ENCODE measurements at regions not wholly inside any gene's neighbourhood (a gene's known extent, or its start where the extent isn't known, plus 50 kb on each side); places are given as distances from the start of the nearest gene placed in this dataset.

GRCh38 chr3:113051787-113052186 lies 61.0 kb downstream of the GTPBP8 start:
- Histone ChIP-seq H3K4me1 (ENCODE audit: control insufficient read depth, insufficient read depth, low read length) (peaks cover 6% of the 10 kb centered on the region), H3K4me2 (ENCODE audit: low read length) (peak overlapping the region; percentile 68), H3K36me3 (ENCODE audit: insufficient read depth, low read length) (no peaks in the 10 kb centered on the region), H3K9me3 (replicated peaks; ENCODE audit: low read length) (no peaks in the 10 kb centered on the region), H3K4me3 (ENCODE audit: low read length) (no peak overlapping the region), H3K27me3 (ENCODE audit: control insufficient read depth, insufficient read depth, low read length) (no peaks in the 10 kb centered on the region), H3K9ac (ENCODE audit: low read depth, low read length) (no peak overlapping the region)

- no peak overlapping the region for H3K4me2 ChIP-seq (ENCODE audit: low read length)
- no peak overlapping the region for H3K4me3 ChIP-seq (ENCODE audit: low read length)
- H3K4me1 ChIP-seq (ENCODE audit: control insufficient read depth, insufficient read depth, low read length) = peaks cover 6% of the 10 kb centered on the region
- H3K27me3 ChIP-seq (ENCODE audit: control insufficient read depth, insufficient read depth, low read length) = no peaks in the 10 kb centered on the region
- no peak overlapping the region for H3K9ac ChIP-seq (ENCODE audit: low read depth, low read length)
- no peaks in the 10 kb centered on the region for H3K9me3 ChIP-seq (replicated peaks; ENCODE audit: low read length)
- no peaks in the 10 kb centered on the region for H3K36me3 ChIP-seq (ENCODE audit: insufficient read depth, low read length)
Measured at GRCh38 chr3:113053169-113053568, 62.4 kb downstream of the GTPBP8 start.

GRCh38 chr3:113054552-113054951 lies 63.8 kb downstream of the GTPBP8 start:
- no peak overlapping the region for H3K4me2 ChIP-seq (ENCODE audit: low read length)
- no peak overlapping the region for H3K9ac ChIP-seq (ENCODE audit: low read depth, low read length)
- peaks cover 6% of the 10 kb centered on the region for H3K4me1 ChIP-seq (ENCODE audit: control insufficient read depth, insufficient read depth, low read length)
- H3K36me3 ChIP-seq (ENCODE audit: insufficient read depth, low read length) = no peaks in the 10 kb centered on the region
- no peak overlapping the region for H3K4me3 ChIP-seq (ENCODE audit: low read length)
- no peaks in the 10 kb centered on the region for H3K27me3 ChIP-seq (ENCODE audit: control insufficient read depth, insufficient read depth, low read length)
- no peaks in the 10 kb centered on the region for H3K9me3 ChIP-seq (replicated peaks; ENCODE audit: low read length)

GRCh38 chr3:113055201-113055600 lies 64.4 kb downstream of the GTPBP8 start:
- no peak overlapping the region for H3K4me3 ChIP-seq (ENCODE audit: low read length)
- H3K36me3 ChIP-seq (ENCODE audit: insufficient read depth, low read length) = no peaks in the 10 kb centered on the region
- no peak overlapping the region for H3K9ac ChIP-seq (ENCODE audit: low read depth, low read length)
- H3K27me3 ChIP-seq (ENCODE audit: control insufficient read depth, insufficient read depth, low read length) = no peaks in the 10 kb centered on the region
- H3K4me1 ChIP-seq (ENCODE audit: control insufficient read depth, insufficient read depth, low read length) = peaks cover 6% of the 10 kb centered on the region
- no peaks in the 10 kb centered on the region for H3K9me3 ChIP-seq (replicated peaks; ENCODE audit: low read length)
- no peak overlapping the region for H3K4me2 ChIP-seq (ENCODE audit: low read length)

GRCh38 chr3:113055961-113056360 lies 65.2 kb downstream of the GTPBP8 start:
- H3K4me3 ChIP-seq (ENCODE audit: low read length) = no peak overlapping the region
- H3K9ac ChIP-seq (ENCODE audit: low read depth, low read length) = no peak overlapping the region
- H3K4me2 ChIP-seq (ENCODE audit: low read length) = no peak overlapping the region
- H3K9me3 ChIP-seq (replicated peaks; ENCODE audit: low read length) = no peaks in the 10 kb centered on the region
- H3K4me1 ChIP-seq (ENCODE audit: control insufficient read depth, insufficient read depth, low read length) = peaks cover 6% of the 10 kb centered on the region
- H3K36me3 ChIP-seq (ENCODE audit: insufficient read depth, low read length) = no peaks in the 10 kb centered on the region
- H3K27me3 ChIP-seq (ENCODE audit: control insufficient read depth, insufficient read depth, low read length) = no peaks in the 10 kb centered on the region

GRCh38 chr3:113057117-113057516 lies 66.3 kb downstream of the GTPBP8 start:
- H3K4me3 ChIP-seq (ENCODE audit: low read length) = no peak overlapping the region
- H3K9me3 ChIP-seq (replicated peaks; ENCODE audit: low read length) = no peaks in the 10 kb centered on the region
- no peaks in the 10 kb centered on the region for H3K36me3 ChIP-seq (ENCODE audit: insufficient read depth, low read length)
- H3K9ac ChIP-seq (ENCODE audit: low read depth, low read length) = no peak overlapping the region
- H3K27me3 ChIP-seq (ENCODE audit: control insufficient read depth, insufficient read depth, low read length) = no peaks in the 10 kb centered on the region
- H3K4me1 ChIP-seq (ENCODE audit: control insufficient read depth, insufficient read depth, low read length) = peaks cover 3% of the 10 kb centered on the region
- H3K4me2 ChIP-seq (ENCODE audit: low read length) = no peak overlapping the region

- no peaks in the 10 kb centered on the region for H3K27me3 ChIP-seq (ENCODE audit: control insufficient read depth, insufficient read depth, low read length)
- H3K36me3 ChIP-seq (ENCODE audit: insufficient read depth, low read length) = no peaks in the 10 kb centered on the region
- H3K4me3 ChIP-seq (ENCODE audit: low read length) = no peak overlapping the region
- no peak overlapping the region for H3K9ac ChIP-seq (ENCODE audit: low read depth, low read length)
- no peak overlapping the region for H3K4me2 ChIP-seq (ENCODE audit: low read length)
- H3K4me1 ChIP-seq (ENCODE audit: control insufficient read depth, insufficient read depth, low read length) = peaks cover 3% of the 10 kb centered on the region
- H3K9me3 ChIP-seq (replicated peaks; ENCODE audit: low read length) = no peaks in the 10 kb centered on the region
Measured at GRCh38 chr3:113058188-113058587, 67.4 kb downstream of the GTPBP8 start.

DNA sequence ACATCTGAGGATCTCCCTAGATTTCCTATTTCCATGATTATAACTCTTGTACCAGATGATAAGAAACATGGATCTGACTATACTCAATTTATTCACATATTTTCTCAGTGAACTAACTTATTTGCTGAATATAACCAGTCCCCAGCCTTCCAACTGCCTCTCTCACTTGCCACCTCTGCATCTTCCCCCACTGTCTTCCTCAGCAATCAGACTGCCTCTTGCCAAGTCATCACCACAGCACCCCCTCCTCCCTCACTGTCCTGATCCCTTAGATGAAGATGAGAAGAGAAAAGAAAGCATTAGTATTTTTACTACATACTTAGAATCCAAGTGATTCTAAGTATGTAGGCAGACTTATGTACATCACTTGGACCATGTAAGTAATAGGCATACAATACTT lies 71.9 kb downstream of the GTPBP8 start:
- Histone ChIP-seq H3K9me3 (replicated peaks; ENCODE audit: low read length) (no peaks in the 10 kb centered on the region), H3K4me2 (ENCODE audit: low read length) (no peak overlapping the region), H3K4me3 (ENCODE audit: low read length) (no peak overlapping the region), H3K27me3 (ENCODE audit: control insufficient read depth, insufficient read depth, low read length) (no peaks in the 10 kb centered on the region), H3K4me1 (ENCODE audit: control insufficient read depth, insufficient read depth, low read length) (no peaks in the 10 kb centered on the region), H3K9ac (ENCODE audit: low read depth, low read length) (no peak overlapping the region), H3K36me3 (ENCODE audit: insufficient read depth, low read length) (no peaks in the 10 kb centered on the region)

GRCh38 chr3:113063126-113063894 lies 72.5 kb downstream of the GTPBP8 start:
- H3K4me2 ChIP-seq (ENCODE audit: low read length) = no peak overlapping the region
- no peaks in the 10 kb centered on the region for H3K27me3 ChIP-seq (ENCODE audit: control insufficient read depth, insufficient read depth, low read length)
- no peaks in the 10 kb centered on the region for H3K4me1 ChIP-seq (ENCODE audit: control insufficient read depth, insufficient read depth, low read length)
- H3K4me3 ChIP-seq (ENCODE audit: low read length) = no peak overlapping the region
- no peak overlapping the region for H3K9ac ChIP-seq (ENCODE audit: low read depth, low read length)
- no peaks in the 10 kb centered on the region for H3K9me3 ChIP-seq (replicated peaks; ENCODE audit: low read length)
- no peaks in the 10 kb centered on the region for H3K36me3 ChIP-seq (ENCODE audit: insufficient read depth, low read length)

DNA sequence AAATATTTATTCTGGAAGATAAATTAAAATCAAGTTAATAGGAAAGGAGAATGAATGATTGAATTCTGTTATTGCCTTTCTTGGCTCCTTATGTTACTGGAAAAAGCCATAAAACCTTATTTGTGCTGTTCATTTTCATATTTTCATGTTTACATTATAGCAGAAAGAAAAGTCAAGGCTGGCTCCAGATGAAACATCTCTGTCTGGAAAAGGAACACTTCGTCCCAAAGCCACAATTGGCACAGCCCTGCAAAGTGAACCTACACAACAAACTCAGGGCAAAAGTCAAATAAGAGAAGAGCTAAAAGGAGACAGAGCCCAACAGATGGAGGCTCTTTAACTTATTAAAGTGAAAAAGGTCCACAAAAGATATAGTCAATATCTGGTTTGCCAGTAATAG lies 73.4 kb downstream of the GTPBP8 start:
- H3K4me3 ChIP-seq (ENCODE audit: low read length) = no peak overlapping the region
- no peaks in the 10 kb centered on the region for H3K27me3 ChIP-seq (ENCODE audit: control insufficient read depth, insufficient read depth, low read length)
- H3K4me2 ChIP-seq (ENCODE audit: low read length) = no peak overlapping the region
- no peaks in the 10 kb centered on the region for H3K9me3 ChIP-seq (replicated peaks; ENCODE audit: low read length)
- no peak overlapping the region for H3K9ac ChIP-seq (ENCODE audit: low read depth, low read length)
- H3K4me1 ChIP-seq (ENCODE audit: control insufficient read depth, insufficient read depth, low read length) = no peaks in the 10 kb centered on the region
- no peaks in the 10 kb centered on the region for H3K36me3 ChIP-seq (ENCODE audit: insufficient read depth, low read length)

- no peaks in the 10 kb centered on the region for H3K4me1 ChIP-seq (ENCODE audit: control insufficient read depth, insufficient read depth, low read length)
- H3K27me3 ChIP-seq (ENCODE audit: control insufficient read depth, insufficient read depth, low read length) = no peaks in the 10 kb centered on the region
- H3K4me3 ChIP-seq (ENCODE audit: low read length) = no peak overlapping the region
- H3K36me3 ChIP-seq (ENCODE audit: insufficient read depth, low read length) = no peaks in the 10 kb centered on the region
- no peaks in the 10 kb centered on the region for H3K9me3 ChIP-seq (replicated peaks; ENCODE audit: low read length)
- H3K9ac ChIP-seq (ENCODE audit: low read depth, low read length) = no peak overlapping the region
- H3K4me2 ChIP-seq (ENCODE audit: low read length) = no peak overlapping the region
Measured at GRCh38 chr3:113065336-113065735, 74.6 kb downstream of the GTPBP8 start.

GRCh38 chr3:113070072-113070640 lies 79.4 kb downstream of the GTPBP8 start:
- Histone ChIP-seq H3K4me2 (ENCODE audit: low read length) (no peak overlapping the region), H3K4me3 (ENCODE audit: low read length) (no peak overlapping the region), H3K36me3 (ENCODE audit: insufficient read depth, low read length) (no peaks in the 10 kb centered on the region), H3K27me3 (ENCODE audit: control insufficient read depth, insufficient read depth, low read length) (no peaks in the 10 kb centered on the region), H3K9ac (ENCODE audit: low read depth, low read length) (no peak overlapping the region), H3K9me3 (replicated peaks; ENCODE audit: low read length) (no peaks in the 10 kb centered on the region), H3K4me1 (ENCODE audit: control insufficient read depth, insufficient read depth, low read length) (no peaks in the 10 kb centered on the region)

Measured in skeletal muscle satellite cell (primary cell).